ENCODE measurements at regions not wholly inside any gene's neighbourhood (a gene's known extent, or its start where the extent isn't known, plus 50 kb on each side); places are given as distances from the start of the nearest gene placed in this dataset.

DNA sequence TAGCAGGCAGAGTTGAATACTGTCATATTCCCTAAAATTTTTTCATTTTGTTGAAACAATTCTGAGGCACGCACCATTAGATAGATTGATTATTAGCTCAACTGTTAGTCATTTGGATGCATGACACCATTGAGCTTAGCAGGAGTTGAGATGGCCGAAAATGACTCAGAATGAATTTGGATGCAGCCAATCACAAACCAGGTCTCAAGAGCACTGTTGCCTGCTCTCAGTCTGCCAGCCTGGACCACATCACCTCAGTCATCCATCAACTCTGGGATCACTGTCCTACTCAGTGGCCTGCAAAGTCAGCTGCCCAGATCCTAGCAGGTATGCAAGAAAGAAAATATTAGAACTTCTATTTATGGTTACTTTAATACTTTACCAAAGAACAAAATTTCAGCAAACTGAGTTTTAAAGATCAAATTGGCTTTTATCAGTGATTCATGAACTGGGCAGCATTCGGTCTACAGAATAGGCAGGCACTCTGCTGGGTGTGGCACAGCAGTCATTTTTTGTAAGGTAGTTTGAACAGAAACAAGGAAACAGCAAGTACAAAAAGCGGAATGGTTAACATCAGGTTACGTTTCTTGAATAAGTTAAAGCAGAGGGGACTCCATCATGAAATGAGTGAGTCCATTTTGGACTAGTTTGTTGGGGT lies 152.7 kb upstream of the ARHGAP28 start (continued):
- TF ChIP-seq, protein P1, sequence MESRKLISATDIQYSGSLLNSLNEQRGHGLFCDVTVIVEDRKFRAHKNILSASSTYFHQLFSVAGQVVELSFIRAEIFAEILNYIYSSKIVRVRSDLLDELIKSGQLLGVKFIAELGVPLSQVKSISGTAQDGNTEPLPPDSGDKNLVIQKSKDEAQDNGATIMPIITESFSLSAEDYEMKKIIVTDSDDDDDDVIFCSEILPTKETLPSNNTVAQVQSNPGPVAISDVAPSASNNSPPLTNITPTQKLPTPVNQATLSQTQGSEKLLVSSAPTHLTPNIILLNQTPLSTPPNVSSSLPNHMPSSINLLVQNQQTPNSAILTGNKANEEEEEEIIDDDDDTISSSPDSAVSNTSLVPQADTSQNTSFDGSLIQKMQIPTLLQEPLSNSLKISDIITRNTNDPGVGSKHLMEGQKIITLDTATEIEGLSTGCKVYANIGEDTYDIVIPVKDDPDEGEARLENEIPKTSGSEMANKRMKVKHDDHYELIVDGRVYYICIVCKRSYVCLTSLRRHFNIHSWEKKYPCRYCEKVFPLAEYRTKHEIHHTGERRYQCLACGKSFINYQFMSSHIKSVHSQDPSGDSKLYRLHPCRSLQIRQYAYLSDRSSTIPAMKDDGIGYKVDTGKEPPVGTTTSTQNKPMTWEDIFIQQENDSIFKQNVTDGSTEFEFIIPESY (IDR thresholded peaks at IDR 0.05; ENCODE audit: extremely low read depth, insufficient replicate concordance, low read length) = no peak
- TF ChIP-seq SP1 (IDR thresholded peaks at IDR 0.05; ENCODE audit: low read depth) (no peak), ZNF274 (IDR thresholded peaks at IDR 0.05; ENCODE audit: low read depth, low read length) (no peak), SIN3A (IDR thresholded peaks at IDR 0.05; ENCODE audit: low read depth) (no peak)

DNA sequence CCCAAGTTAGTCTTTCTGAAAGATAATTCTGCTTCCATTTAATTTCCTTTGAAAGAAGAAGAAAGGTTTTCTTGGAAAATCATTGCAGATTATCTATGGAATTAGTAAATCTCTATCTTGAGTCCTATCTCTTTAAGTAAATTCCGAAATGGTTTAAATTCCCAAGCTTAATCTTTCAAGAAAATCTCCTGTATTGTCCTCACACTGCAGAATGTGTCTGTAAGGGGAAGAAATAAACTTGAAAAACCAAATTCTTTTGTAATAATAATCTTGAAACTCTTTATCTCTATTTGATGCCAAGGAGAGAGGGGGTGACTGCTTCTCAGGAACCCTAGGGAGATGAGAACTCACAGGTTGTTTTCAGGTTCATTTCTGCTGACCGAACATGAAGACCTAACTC lies 150.8 kb upstream of the ARHGAP28 start:
- no peak overlapping the region for H2AFZ ChIP-seq (ENCODE audit: low read depth, low read length, poor library complexity, severe bottlenecking)
- H3K27me3 ChIP-seq (ENCODE audit: insufficient read depth, low read length) = no peaks in the 10 kb centered on the region
- RAD21 ChIA-PET (ENCODE audit: low non-redundant PET in 1 of 2, low total read pairs in 2 of 2, uncharacterized antibody in 2 of 2, unreplicated experiment in 2 of 2) = no interaction called here
- POLR2A ChIA-PET = no interaction called here
- no peak overlapping the region for H3K9ac ChIP-seq (ENCODE audit: low read length)
- no peak overlapping the region for H3K4me3 ChIP-seq (replicated peaks in 1 of 2; ENCODE audit: low read depth in 1 of 2, low read length in 2 of 2)
- TF ChIP-seq ZFX (IDR thresholded peaks at IDR 0.05) (no peak), FOSL1 (IDR thresholded peaks at IDR 0.05; ENCODE audit: low read depth) (no peak), ELF1 (IDR thresholded peaks at IDR 0.05; ENCODE audit: borderline replicate concordance, low read depth) (no peak), EZH2 (IDR thresholded peaks at IDR 0.05) (no peak), EZH2phosphoT487 (IDR thresholded peaks at IDR 0.05; ENCODE audit: borderline replicate concordance) (no peak), RAD21 (IDR thresholded peaks at IDR 0.05; ENCODE audit: low read depth) (no peak), CEBPB (IDR thresholded peaks at IDR 0.05; ENCODE audit: low read depth) (no peak), ZNF274 (IDR thresholded peaks at IDR 0.05; ENCODE audit: low read depth, low read length) (no peak), YY1 (IDR thresholded peaks at IDR 0.05; ENCODE audit: extremely low read depth, insufficient replicate concordance, low read depth, low read length) (no peak), POLR2AphosphoS5 (IDR thresholded peaks at IDR 0.05; ENCODE audit: low read depth, low read length) (no peak), JUND (IDR thresholded peaks at IDR 0.05) (no peak)
- TF ChIP-seq, protein P2, sequence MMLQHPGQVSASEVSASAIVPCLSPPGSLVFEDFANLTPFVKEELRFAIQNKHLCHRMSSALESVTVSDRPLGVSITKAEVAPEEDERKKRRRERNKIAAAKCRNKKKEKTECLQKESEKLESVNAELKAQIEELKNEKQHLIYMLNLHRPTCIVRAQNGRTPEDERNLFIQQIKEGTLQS (IDR thresholded peaks at IDR 0.05) = no peak
- TF ChIP-seq, protein P3, sequence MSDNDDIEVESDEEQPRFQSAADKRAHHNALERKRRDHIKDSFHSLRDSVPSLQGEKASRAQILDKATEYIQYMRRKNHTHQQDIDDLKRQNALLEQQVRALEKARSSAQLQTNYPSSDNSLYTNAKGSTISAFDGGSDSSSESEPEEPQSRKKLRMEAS (IDR thresholded peaks at IDR 0.05) = no peak
- TF ChIP-seq, protein P4, sequence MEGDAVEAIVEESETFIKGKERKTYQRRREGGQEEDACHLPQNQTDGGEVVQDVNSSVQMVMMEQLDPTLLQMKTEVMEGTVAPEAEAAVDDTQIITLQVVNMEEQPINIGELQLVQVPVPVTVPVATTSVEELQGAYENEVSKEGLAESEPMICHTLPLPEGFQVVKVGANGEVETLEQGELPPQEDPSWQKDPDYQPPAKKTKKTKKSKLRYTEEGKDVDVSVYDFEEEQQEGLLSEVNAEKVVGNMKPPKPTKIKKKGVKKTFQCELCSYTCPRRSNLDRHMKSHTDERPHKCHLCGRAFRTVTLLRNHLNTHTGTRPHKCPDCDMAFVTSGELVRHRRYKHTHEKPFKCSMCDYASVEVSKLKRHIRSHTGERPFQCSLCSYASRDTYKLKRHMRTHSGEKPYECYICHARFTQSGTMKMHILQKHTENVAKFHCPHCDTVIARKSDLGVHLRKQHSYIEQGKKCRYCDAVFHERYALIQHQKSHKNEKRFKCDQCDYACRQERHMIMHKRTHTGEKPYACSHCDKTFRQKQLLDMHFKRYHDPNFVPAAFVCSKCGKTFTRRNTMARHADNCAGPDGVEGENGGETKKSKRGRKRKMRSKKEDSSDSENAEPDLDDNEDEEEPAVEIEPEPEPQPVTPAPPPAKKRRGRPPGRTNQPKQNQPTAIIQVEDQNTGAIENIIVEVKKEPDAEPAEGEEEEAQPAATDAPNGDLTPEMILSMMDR (IDR thresholded peaks at IDR 0.05 in 2 of 3, conservative IDR thresholded peaks at IDR 0.05 in 1 of 3; ENCODE audit: borderline replicate concordance in 1 of 3, insufficient read depth in 1 of 3, low read depth in 2 of 3, low read length in 2 of 3) = no peak
- CTCF ChIA-PET = no interaction called here
- H3K4me1 ChIP-seq (ENCODE audit: control insufficient read depth in 1 of 2, insufficient read depth in 2 of 2, low read length in 2 of 2) = no peaks in the 10 kb centered on the region
- no TSS peak for BruUV-seq (replicated peaks)
- peaks cover 9 to 26% of the 10 kb centered on the region in 2 experiments; a peak in 2 of 4 replicates for H3K9me3 ChIP-seq (ENCODE audit: control insufficient read depth in 1 of 2, insufficient read depth in 1 of 2, low read depth in 1 of 2, low read length in 2 of 2)
- H3K36me3 ChIP-seq (ENCODE audit: control insufficient read depth in 1 of 2, insufficient read depth in 2 of 2, low read length in 2 of 2) = no peaks in the 10 kb centered on the region
- ATAC-seq = no peak
- H3K79me2 ChIP-seq (ENCODE audit: insufficient read depth, low read length) = no peaks in the 10 kb centered on the region
- H4K20me1 ChIP-seq (ENCODE audit: insufficient read depth) = no peaks in the 10 kb centered on the region
- H3K4me2 ChIP-seq (ENCODE audit: low read length) = no peak overlapping the region
- intact Hi-C loops (cut with micrococcal nuclease) = no loop called here
- no peak overlapping the region for H3K27ac ChIP-seq (ENCODE audit: low read depth, low read length)
- DNase-seq (ENCODE audit: low read depth, low spot score) = no peak
- no peaks in the 10 kb centered on the region for H3K9me2 ChIP-seq (ENCODE audit: insufficient read depth)
